Fibroblast of villous mesenchyme (primary cell): ENCODE measurements at regions not wholly inside any gene's neighbourhood (a gene's known extent, or its start where the extent isn't known, plus 50 kb on each side); places are given as distances from the start of the nearest gene placed in this dataset.

Experiments
- DNase-seq: peaks from one replicate; pipeline ENCODE4 v3.0.0-alpha.2; 2010; ENCODE audit warnings: low read depth
- H3K4me3 ChIP-seq: 2 replicates; pipeline ENCODE4 v1.5.1; 2011; ENCODE audit warnings: low read depth, mild to moderate bottlenecking, low read length
- CTCF ChIP-seq: IDR thresholded peaks from 2 replicates; pipeline ENCODE4 v1.5.1; 2012; ENCODE audit warnings: low read depth, mild to moderate bottlenecking, low read length; ENCODE audit not compliant: insufficient read depth

GRCh38 chr15:59953392-59953883 lies 50.7 kb upstream of the FOXB1 start:
- DNase-seq, result no peak
- no peak for TF ChIP-seq CTCF
- H3K4me3 ChIP-seq, result no peak overlapping the region

- no peak for DNase-seq
- TF ChIP-seq CTCF, result no peak
- no peak overlapping the region for H3K4me3 ChIP-seq
Observed at GRCh38 chr15:59952960-59953359, 51.2 kb upstream of the FOXB1 start.

- no peak for DNase-seq
- no peak overlapping the region for H3K4me3 ChIP-seq
- no peak for TF ChIP-seq CTCF
Observed at GRCh38 chr15:59950603-59951388, 53.3 kb upstream of the FOXB1 start.

GRCh38 chr15:59948924-59949613 lies 55.0 kb upstream of the FOXB1 start:
- TF ChIP-seq CTCF, result no peak
- DNase-seq, result no peak
- H3K4me3 ChIP-seq, result no peak overlapping the region

- TF ChIP-seq CTCF, result no peak
- no peak for DNase-seq
- H3K4me3 ChIP-seq, result no peak overlapping the region
Observed at GRCh38 chr15:59946084-59946483, 58.0 kb upstream of the FOXB1 start.

- TF ChIP-seq CTCF, result no peak
Observed at GRCh38 chr15:59945036-59945435, 59.1 kb upstream of the FOXB1 start.

GRCh38 chr15:59941612-59942011 lies 62.5 kb upstream of the FOXB1 start:
- TF ChIP-seq CTCF, result no peak
- no peak for DNase-seq
- H3K4me3 ChIP-seq, result no peak overlapping the region

More at GRCh38 chr15:59945036-59945435, 59.1 kb upstream of the FOXB1 start:
- no peak overlapping the region for H3K4me3 ChIP-seq
- DNase-seq, result no peak
